ENCODE measurements at regions not wholly inside any gene's neighbourhood (a gene's known extent, or its start where the extent isn't known, plus 50 kb on each side); places are given as distances from the start of the nearest gene placed in this dataset.

DNA sequence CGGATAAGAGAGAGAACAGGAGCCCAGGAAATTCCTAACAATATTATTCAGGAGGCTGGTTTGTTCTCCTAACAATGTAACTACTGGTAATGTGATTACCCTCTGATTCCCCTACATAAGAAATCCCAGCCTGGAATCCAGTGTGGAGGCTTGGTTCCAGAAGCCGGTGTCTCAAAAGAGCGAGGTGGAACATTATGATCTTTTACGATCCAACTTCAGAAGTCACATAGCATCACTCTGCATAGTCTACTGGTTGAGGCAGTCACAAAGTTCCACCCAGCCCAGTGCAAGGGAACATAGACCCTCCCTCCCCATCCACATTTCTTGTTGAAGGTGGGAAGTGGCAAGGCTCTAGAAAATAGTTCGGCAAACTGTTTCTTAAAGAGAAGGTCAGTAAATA, 81.6 kb upstream of the GALNT15 start:
- Mint-ChIP-seq H3K4me1 (no peaks in the 10 kb centered on the region), H3K9me3 (peaks cover under 1% of the 10 kb centered on the region), H3K27me3 (ENCODE audit: low read depth, poor library complexity) (peaks cover 10% of the 10 kb centered on the region), H3K36me3 (ENCODE audit: low read depth) (no peaks in the 10 kb centered on the region), H3K4me3 (no peak overlapping the region), H3K27ac (no peak overlapping the region)
- DNase-seq, result no peak
- TF ChIP-seq, protein P1, sequence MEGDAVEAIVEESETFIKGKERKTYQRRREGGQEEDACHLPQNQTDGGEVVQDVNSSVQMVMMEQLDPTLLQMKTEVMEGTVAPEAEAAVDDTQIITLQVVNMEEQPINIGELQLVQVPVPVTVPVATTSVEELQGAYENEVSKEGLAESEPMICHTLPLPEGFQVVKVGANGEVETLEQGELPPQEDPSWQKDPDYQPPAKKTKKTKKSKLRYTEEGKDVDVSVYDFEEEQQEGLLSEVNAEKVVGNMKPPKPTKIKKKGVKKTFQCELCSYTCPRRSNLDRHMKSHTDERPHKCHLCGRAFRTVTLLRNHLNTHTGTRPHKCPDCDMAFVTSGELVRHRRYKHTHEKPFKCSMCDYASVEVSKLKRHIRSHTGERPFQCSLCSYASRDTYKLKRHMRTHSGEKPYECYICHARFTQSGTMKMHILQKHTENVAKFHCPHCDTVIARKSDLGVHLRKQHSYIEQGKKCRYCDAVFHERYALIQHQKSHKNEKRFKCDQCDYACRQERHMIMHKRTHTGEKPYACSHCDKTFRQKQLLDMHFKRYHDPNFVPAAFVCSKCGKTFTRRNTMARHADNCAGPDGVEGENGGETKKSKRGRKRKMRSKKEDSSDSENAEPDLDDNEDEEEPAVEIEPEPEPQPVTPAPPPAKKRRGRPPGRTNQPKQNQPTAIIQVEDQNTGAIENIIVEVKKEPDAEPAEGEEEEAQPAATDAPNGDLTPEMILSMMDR (IDR thresholded peaks at IDR 0.05), result no peak

DNA sequence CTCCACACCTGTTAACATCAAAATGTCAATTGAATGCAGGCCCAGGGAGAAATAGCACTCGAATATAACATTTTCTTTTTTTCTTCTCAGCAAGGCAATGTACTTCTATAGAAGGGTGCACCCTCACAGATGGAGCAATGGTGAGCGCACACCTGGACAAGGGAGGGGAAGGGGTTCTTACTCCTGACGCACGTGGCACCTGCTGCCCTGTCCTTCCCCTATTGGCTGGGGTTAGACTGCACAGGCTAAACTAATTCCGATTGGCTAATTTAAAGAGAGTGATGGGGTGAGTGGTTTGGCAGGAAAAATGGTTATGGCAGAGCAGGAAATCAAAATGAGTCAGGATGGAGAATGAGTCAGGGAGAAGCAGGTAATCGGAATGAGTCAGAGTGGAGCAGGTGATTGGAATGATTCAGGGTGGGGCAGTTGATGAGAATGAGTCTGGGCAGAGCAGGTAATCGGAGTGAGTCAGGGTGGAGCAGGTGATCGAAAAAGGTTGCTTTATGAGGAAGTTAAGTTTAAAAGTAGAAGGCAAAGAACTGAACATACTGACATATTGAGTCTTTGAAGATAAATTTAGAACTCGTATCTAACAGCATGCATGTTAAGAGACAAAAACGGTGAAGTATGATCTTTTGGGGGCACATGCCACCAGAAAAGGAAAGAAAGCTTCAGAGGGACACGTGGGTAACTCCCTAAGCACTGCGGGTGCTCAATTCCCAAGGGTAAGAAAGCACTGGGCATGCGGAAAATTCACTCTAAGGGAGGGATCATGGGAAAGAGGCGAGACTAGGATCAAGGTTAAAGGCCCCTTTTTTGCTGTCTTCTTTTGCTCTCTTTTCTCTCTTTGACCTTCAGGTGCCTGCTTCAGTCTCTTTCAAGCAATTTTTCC, 72.9 kb upstream of the GALNT15 start:
- DNase-seq, result no peak
- peaks cover 3% of the 10 kb centered on the region for H3K9me3 Mint-ChIP-seq
- H3K36me3 Mint-ChIP-seq (ENCODE audit: low read depth), result no peaks in the 10 kb centered on the region
- H3K4me3 Mint-ChIP-seq, result no peak overlapping the region
- peaks cover 8% of the 10 kb centered on the region for H3K27me3 Mint-ChIP-seq (ENCODE audit: low read depth, poor library complexity)
- H3K27ac Mint-ChIP-seq, result no peak overlapping the region
- no peaks in the 10 kb centered on the region for H3K4me1 Mint-ChIP-seq
- TF ChIP-seq, protein P1 (IDR thresholded peaks at IDR 0.05), result no peak

DNA sequence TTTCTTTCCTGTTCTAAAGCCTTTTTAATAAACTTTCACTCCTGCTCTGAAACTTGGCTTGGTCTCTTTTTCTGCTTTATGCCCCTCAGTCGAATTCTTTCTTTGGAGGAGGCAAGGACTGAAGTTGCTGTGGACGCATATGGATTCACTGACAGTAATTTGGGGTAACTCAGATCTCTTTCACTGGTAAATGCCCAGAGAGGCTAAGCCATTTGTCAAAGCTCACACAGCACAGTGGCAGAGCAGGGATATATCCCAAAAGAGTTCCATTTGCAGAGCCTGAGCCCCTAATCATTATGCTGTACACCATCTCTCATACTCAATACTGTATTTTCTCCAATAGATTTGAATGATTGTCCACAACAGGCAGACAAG, 72.3 kb upstream of the GALNT15 start:
- Mint-ChIP-seq H3K27ac (no peak overlapping the region), H3K4me3 (no peak overlapping the region), H3K9me3 (peaks cover 3% of the 10 kb centered on the region), H3K4me1 (no peaks in the 10 kb centered on the region), H3K27me3 (ENCODE audit: low read depth, poor library complexity) (peaks cover 7% of the 10 kb centered on the region), H3K36me3 (ENCODE audit: low read depth) (no peaks in the 10 kb centered on the region)
- TF ChIP-seq, protein P1 (IDR thresholded peaks at IDR 0.05), result no peak
- DNase-seq, result no peak

DNA sequence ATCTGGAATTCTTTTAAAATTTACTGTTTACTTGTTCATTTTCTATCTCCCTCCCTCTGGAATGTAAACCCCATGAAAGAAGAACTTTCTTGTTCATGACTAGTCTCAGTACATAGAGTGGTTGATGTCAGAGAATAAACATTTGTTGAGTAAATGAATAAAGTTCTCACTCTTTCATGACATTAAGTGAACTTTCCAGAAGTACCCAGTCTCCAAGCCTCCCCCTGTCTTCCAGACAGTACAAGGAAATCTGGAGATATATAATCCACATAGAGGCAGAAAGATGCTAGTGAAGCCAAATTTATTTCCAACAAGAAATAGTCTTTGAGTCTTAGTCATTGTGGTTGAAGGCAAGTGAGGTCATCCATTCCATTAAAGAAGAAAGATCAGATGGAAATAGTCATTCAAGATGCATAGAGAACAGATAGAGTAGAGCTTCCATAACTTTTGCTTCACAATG, 71.5 kb upstream of the GALNT15 start:
- peaks cover 3% of the 10 kb centered on the region for H3K9me3 Mint-ChIP-seq
- TF ChIP-seq, protein P1 (IDR thresholded peaks at IDR 0.05), result no peak
- no peak overlapping the region for H3K27ac Mint-ChIP-seq

DNA sequence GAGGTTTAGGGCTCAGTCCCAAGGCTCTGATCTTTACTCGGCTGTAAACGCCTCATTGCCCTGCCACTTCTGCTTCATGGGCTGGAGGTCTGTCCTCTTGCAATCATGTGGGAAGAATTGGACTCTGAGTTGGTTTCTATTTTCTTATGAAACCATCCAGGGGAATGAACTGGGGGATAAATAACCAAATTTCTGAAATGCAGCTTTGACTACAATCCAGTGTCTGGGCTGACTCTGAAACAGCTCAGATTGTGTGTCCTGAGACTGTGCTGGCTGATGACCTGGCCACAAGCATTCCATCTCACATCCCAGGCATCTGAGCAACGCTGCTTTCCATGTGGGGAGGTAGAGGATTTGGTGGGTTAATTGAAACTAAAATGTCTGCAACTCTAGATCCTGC, 71.0 kb upstream of the GALNT15 start:
- H3K27me3 Mint-ChIP-seq (ENCODE audit: low read depth, poor library complexity), result peaks cover 6% of the 10 kb centered on the region
- no peaks in the 10 kb centered on the region for H3K36me3 Mint-ChIP-seq (ENCODE audit: low read depth)
- no peak for DNase-seq
- no peak overlapping the region for H3K27ac Mint-ChIP-seq
- no peak overlapping the region for H3K4me3 Mint-ChIP-seq
- no peaks in the 10 kb centered on the region for H3K4me1 Mint-ChIP-seq
- no peaks in the 10 kb centered on the region for H3K9me3 Mint-ChIP-seq
- TF ChIP-seq, protein P1 (IDR thresholded peaks at IDR 0.05), result no peak

More for the DNA sequence above, 71.5 kb upstream of the GALNT15 start:
- no peak overlapping the region for H3K4me3 Mint-ChIP-seq
- H3K27me3 Mint-ChIP-seq (ENCODE audit: low read depth, poor library complexity), result peaks cover 5% of the 10 kb centered on the region
- DNase-seq, result no peak
- H3K4me1 Mint-ChIP-seq, result no peaks in the 10 kb centered on the region
- no peaks in the 10 kb centered on the region for H3K36me3 Mint-ChIP-seq (ENCODE audit: low read depth)

DNA sequence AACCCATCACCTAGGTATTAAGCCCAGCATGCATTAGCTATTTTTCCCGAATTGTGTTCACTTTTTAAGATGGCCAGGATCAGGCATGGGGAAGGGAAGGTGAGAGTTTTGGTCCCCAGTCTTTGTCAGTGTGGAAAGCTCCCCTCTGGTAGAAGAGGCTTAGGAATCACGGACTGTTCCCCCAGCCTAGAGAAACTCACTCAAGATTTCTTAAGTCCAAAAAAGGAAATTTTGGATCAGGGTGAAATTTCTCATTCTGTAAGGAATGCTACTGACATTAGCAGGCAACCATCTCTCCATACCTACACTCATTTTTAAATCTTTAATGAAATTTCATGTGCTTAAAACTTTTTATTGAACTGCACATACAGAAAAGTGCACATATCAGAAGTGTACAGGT, 70.3 kb upstream of the GALNT15 start:
- H3K9me3 Mint-ChIP-seq, result no peaks in the 10 kb centered on the region
- H3K27me3 Mint-ChIP-seq (ENCODE audit: low read depth, poor library complexity), result peaks cover 10% of the 10 kb centered on the region
- no peaks in the 10 kb centered on the region for H3K4me1 Mint-ChIP-seq
- no peak overlapping the region for H3K27ac Mint-ChIP-seq
- H3K4me3 Mint-ChIP-seq, result no peak overlapping the region
- no peak for DNase-seq
- TF ChIP-seq, protein P1 (IDR thresholded peaks at IDR 0.05), result no peak
- H3K36me3 Mint-ChIP-seq (ENCODE audit: low read depth), result no peaks in the 10 kb centered on the region
